Lower leg skin (tissue), 4 donors: ENCODE measurements at regions not wholly inside any gene's neighbourhood (a gene's known extent, or its start where the extent isn't known, plus 50 kb on each side); places are given as distances from the start of the nearest gene placed in this dataset.

Experiments used
- DNase-seq, 2 donors: peaks; one replicate each; pipeline ENCODE4 v3.0.0-alpha.2; 2019; ENCODE audit warnings: low spot score in 2 of 2
- H3K4me3 ChIP-seq: fragments of 200-600 bp; sonication (generic); 2 replicates; pipeline ENCODE4 v1.5.1; 2017; ENCODE audit warnings: mild to moderate bottlenecking, low read depth; ENCODE audit not compliant: poor library complexity, severe bottlenecking
- POLR2A ChIP-seq, 2 donors: fragments of 450-650 bp; IDR thresholded peaks; one replicate each; pipeline ENCODE4 v1.6.1; 2016 to 2017; ENCODE audit warnings: antibody characterized with exemption in 2 of 2, mild to moderate bottlenecking in 1 of 2, moderate library complexity in 1 of 2
- whole genome bisulfite sequencing, 2 donors: methylation state at CpG; one replicate each; pipeline ENCODE4 v1.1.5; 2018; 5-methylcytosine and 5-hydroxymethylcytosine counted together
- intact Hi-C: fragments of 100-400 bp; cut with DNase I; formaldehyde crosslinking; loops from one replicate; pipeline ENCODE4 v1.15.0; 2023; ENCODE audit warnings: low total_unique reads
- TF ChIP-seq, protein P1 (sequence below), 3 donors: fragments of 450-650 bp; IDR thresholded peaks; one replicate each; pipeline ENCODE4 v1.5.1; 2016; ENCODE audit warnings: antibody characterized with exemption in 3 of 3, mild to moderate bottlenecking in 3 of 3, moderate library complexity in 2 of 3

DNA sequence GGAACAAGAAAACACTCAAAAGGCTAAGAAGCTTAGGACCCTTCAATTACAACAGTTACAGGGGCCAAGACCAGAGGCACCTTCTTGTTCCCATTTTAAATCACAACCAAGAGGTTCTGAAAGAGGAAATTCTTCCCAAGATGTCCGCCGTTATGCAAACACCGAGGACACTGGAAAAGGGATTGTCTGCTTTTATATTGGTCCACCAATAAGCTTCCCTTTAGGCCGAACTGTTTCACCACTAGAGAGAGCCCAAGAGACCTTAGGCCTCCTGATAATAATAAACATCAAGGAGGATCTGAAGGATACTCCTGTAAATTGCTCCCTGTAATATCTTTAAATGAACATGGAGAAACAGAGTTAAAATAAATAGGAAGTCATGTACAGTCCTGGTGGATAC is 92.6 kb upstream of the NLRP2B start:
- TF ChIP-seq, protein P1, sequence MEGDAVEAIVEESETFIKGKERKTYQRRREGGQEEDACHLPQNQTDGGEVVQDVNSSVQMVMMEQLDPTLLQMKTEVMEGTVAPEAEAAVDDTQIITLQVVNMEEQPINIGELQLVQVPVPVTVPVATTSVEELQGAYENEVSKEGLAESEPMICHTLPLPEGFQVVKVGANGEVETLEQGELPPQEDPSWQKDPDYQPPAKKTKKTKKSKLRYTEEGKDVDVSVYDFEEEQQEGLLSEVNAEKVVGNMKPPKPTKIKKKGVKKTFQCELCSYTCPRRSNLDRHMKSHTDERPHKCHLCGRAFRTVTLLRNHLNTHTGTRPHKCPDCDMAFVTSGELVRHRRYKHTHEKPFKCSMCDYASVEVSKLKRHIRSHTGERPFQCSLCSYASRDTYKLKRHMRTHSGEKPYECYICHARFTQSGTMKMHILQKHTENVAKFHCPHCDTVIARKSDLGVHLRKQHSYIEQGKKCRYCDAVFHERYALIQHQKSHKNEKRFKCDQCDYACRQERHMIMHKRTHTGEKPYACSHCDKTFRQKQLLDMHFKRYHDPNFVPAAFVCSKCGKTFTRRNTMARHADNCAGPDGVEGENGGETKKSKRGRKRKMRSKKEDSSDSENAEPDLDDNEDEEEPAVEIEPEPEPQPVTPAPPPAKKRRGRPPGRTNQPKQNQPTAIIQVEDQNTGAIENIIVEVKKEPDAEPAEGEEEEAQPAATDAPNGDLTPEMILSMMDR (IDR thresholded peaks at IDR 0.05) = no peak
- TF ChIP-seq POLR2A (IDR thresholded peaks at IDR 0.05) = no peak
- no peak for DNase-seq
- intact Hi-C loops = no loop called here
- WGBS, 2 donors = 76 to 86% methylated on average over 4 of the region's 4 CpGs
- H3K4me3 ChIP-seq = no peak overlapping the region

DNA sequence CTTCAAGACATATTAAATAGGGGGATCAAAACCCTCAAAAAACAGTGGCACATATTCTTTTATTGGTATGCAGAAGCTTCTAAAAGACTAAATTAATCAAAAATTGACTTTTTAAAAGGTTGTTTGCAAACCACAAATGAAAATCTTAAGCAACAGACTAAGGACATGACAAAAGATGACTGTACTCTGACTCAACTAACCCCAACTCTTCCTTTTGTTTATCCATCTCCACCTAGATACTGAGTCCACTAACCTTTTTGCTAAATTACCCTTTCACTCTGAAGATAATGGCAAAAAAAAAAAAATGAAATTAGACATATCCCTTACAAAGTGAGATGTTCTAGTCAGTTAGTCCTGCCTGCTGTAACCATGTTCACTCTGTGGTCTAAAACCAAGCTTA is 91.6 kb upstream of the NLRP2B start:
- DNase-seq = no peak
- H3K4me3 ChIP-seq = no peak overlapping the region
- intact Hi-C loops = no loop called here
- TF ChIP-seq, protein P1 (IDR thresholded peaks at IDR 0.05) = no peak
- TF ChIP-seq POLR2A (IDR thresholded peaks at IDR 0.05) = no peak

DNA sequence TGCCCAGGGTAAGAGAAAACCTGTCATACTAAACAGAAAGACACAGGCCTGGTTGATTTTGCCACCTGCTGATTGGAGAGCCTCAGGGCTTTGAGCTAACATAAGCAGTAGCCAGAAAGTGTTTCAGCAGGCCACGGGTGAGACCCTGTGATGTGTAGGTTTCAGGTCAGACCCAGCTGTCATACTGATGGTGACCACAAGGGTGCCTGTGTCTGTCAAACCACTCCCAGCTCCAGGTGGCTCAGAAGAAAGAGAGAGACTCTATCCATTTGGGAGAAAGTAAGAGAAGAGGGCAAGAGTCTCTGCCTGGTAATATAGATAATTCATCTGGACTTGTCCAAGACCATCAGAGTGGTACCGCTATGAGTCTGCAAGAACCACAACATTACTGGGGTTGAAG is 72.8 kb upstream of the NLRP2B start:
- 53 to 95% methylated on average over 2 of the region's 2 CpGs for WGBS, 2 donors
- H3K4me3 ChIP-seq = no peak overlapping the region
- TF ChIP-seq, protein P1 (IDR thresholded peaks at IDR 0.05) = no peak
- no peak for DNase-seq
- intact Hi-C loops = no loop called here

DNA sequence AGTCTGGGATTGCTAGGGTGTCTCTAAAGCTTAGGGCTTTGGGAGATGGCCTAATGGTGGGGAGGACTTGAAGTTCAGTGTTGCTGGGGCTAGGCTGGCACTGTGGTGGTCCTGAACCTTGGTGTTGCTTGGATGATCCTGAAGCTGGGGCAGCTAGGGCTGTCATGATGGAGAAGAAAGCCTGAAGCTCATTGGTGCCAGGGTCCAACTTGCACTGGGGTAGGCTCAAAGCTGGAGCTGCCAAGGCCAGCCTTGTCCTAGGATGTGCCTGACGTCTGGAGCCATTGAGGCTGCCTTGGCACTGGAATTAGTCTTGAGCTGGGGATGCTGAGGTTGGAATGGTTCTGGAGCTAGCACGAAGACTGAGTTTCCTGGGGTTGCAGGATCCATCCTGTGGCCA is 61.0 kb upstream of the NLRP2B start:
- WGBS, 2 donors = 78 to 94% methylated on average over 1 to 2 of the region's 2 CpGs
- no peak overlapping the region for H3K4me3 ChIP-seq
- no peak for TF ChIP-seq POLR2A (IDR thresholded peaks at IDR 0.05)
- TF ChIP-seq, protein P1 (IDR thresholded peaks at IDR 0.05) = no peak
- DNase-seq = no peak
- intact Hi-C loops = no loop called here

DNA sequence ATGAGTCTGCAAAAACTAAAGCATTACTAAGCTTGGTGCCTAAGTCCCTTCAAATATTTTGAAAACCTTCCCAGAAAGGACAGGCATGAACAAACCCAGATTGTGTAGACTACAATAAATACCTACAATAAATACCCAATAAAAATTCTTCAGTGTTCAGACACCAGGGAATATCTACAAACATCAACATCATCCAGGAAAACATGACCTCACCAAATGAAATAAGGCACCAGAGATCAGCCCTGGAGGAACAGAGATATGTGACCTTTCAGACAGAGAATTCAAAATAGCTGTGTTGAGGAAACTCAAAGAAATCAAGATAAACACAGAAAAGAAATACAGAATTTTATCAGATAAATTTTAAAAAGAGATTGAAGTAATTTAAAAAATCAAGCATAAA is 57.8 kb upstream of the NLRP2B start:
- intact Hi-C loops = no loop called here
- no peak overlapping the region for H3K4me3 ChIP-seq
- TF ChIP-seq, protein P1 (IDR thresholded peaks at IDR 0.05) = no peak
- TF ChIP-seq POLR2A (IDR thresholded peaks at IDR 0.05) = no peak
- DNase-seq = no peak
